HG03045 (cell line): ENCODE measurements at regions not wholly inside any gene's neighbourhood (a gene's known extent, or its start where the extent isn't known, plus 50 kb on each side); places are given as distances from the start of the nearest gene placed in this dataset.

Experiments used
- ATAC-seq: cut with Tn5 transposase; IDR thresholded peaks from one replicate; pipeline ENCODE4 v1.9.1; 2021; ENCODE audit warnings: mild to moderate bottlenecking, moderate library complexity; ENCODE audit not compliant: unreplicated experiment

DNA sequence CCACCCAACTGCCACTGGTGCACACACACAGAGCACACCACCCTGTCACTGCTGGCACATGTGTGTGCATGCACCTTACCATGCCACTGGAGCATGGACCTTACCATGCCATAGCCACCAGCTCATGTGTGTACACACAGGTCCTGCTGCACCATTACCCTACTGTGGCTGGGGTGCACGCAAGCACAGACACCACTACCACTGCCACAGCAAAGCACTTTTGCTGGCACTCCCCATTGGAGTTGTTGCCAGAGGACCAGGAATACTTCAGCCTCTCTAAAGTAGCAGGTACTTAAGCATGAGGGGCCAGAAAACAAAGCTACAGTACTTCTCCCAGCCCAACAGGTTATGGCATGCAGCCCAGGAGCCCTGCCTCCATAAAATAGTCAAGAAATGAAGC lies 404.8 kb downstream of the MBD2 start:
- ATAC-seq, result no peak

- ATAC-seq, result no peak
Observed at GRCh38 chr18:53819174-53819573, 405.3 kb downstream of the MBD2 start.

DNA sequence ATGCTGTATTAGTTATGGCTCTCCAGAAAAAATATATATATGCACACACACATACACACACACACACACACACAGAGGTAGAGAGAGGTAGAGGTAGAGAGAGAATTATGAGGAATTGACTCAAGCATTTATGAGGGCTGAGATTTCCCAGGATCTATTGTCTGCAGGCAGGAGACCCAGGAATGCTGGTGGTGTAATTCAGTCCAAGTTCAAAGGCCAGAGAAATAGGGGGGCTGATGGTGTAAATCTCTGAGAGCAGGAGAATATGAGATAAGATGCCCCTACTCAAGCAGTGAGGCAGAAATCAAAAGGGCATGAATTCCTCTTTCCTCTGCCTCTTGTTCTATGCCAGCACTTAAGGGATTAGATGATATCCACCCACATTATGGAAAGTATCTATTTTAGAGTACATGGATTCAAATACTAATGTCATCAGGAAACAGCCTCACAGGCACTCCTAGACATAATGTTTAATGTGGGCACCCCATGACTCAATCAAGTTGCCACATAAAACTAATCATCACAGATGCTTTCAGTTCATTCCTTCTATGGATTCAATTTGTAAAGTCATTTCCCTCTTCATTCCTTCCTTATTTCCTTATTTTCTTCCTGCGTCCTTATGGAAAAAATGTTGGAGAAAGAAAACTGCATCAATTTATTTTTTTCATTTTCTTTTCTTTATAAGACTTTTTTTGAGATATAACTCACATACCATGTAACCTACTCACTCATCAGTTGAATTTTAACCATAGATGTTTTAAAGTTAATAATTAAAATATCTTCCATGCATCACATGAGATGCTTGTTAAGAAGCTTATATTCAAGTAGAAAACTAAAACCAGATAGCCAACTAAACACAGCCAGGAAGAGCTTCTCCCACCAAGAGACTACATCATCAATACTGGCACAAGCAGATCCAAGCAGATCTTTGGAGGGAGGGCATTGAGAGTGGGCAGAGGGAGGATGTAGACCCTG lies 406.2 kb downstream of the MBD2 start:
- ATAC-seq, result no peak

- no peak for ATAC-seq
Observed at GRCh38 chr18:53800171-53800570, 424.3 kb downstream of the MBD2 start.

- ATAC-seq, result no peak
Observed at GRCh38 chr18:53799134-53799533, 425.3 kb downstream of the MBD2 start.

- no peak for ATAC-seq
Observed at GRCh38 chr18:53798516-53798915, 426.0 kb downstream of the MBD2 start.

DNA sequence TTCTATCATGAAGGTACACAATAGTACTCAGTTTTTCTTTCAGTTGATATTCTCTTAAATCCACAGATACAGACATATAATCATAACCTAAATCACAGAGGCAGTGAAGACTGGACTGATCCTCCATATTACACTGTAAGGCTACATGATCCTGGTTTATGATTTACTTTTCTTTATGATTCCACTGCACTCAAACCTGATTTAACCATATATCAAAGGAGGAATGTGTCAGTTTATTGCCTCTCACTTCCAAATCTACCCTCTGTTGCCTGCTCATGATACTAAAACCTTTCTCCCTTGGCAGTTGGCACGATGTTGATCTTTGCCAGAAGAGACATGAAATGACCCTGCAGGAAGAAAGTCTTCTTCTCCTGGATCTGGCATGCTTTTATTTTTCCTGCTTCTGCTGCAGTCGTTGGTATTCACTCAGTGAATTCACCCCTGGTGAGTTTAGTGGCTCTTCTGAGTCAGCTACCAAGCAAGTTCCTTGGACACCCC lies 426.4 kb downstream of the MBD2 start:
- ATAC-seq, result no peak

- ATAC-seq, result peak; percentile 80
Observed at GRCh38 chr18:53796040-53796729, 428.3 kb downstream of the MBD2 start.

DNA sequence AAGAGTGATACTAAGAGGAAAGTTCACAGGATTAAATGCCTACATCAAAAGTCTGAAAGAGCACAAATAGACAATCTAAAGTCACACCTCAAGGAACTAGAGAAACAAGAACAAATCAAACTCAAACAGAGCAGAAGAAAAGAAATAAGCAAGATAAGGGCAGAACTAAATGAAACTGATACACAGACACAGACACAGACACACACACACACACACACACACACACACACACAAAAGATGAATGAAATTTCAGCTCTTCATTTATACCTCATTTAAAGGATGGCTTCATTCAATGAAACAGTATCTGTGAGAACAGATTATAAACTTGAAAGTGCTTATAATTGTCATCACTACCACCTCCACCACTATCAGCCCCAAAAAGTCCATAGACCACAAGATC lies 428.9 kb downstream of the MBD2 start:
- ATAC-seq, result no peak

- ATAC-seq, result no peak
Observed at GRCh38 chr18:53795061-53795460, 429.4 kb downstream of the MBD2 start.

GRCh38 chr18:53792762-53793161 lies 431.7 kb downstream of the MBD2 start:
- no peak for ATAC-seq

DNA sequence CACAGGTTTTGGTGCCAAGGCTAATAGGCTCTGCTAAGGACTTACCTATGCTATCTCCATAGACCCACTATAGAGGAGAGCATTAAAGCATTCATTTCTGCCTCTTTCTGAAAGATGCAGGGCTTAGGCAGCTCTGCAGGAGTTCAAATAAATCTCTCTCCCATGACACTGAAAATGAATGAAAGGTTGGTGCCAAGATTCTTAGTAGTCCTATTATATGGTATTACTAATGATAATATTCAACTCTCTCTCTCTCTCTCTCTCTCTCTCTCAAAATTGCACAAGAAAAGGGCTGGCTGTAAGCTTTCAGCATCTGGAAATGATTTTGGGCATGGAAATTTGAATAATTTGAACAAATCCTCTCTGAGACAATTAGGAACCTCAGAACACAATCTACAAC lies 433.7 kb downstream of the MBD2 start:
- ATAC-seq, result no peak

GRCh38 chr18:53789376-53790247 lies 434.9 kb downstream of the MBD2 start:
- ATAC-seq, result no peak

DNA sequence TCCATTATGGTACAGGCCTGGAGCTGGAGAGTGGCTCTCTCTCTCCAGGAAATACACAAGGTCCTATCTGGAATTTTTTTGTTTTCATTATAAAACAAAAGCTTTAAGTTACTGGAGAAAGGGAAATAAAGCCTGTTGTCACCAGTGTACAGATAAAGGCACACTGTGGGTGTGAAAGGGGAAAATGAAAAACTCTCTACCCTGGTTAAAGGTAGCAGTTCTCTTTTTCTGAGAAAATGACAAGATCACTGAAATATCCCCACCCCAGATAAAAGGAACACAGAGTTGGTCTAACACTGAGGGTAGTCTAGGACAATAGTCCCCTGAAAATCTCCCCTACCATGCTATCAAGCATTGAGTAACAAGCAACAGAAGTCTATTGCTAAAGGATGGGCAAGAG lies 438.7 kb downstream of the MBD2 start:
- no peak for ATAC-seq

DNA sequence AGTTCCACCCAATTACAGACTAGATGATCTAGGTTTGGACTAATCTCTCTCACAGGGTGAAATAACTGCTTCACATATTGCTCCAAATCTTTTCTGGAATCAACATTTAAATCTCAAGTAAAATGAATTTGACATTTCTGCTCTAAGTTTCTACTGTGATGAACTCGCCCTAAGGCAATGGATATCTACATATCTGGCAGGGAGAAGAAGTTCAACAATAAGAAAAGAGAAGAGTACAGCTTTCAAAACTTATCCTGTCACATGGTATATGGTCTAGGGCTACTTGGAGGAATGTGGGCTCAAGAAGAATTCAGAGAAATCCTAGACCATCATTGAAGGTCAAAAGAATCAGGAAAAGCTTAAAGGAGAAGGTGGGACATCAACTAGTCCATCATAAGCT lies 440.2 kb downstream of the MBD2 start:
- no peak for ATAC-seq

DNA sequence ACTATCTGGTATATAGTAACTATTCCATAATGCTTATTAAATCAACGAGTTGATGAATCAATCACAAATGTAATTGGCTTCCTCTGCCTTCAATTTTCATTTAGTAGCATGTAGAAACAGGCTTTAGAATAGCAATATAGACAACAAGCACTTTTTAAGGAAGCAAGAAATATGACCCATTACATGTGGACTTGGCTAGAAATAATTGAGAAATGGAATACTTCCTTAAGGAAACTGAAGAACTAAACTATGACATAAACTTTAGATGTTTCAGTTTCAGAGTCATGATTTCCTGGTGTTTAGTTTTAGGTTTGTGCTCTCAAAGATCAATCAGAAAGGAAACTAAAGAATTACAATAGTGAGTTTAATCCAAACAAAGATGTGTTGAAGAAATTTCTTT lies 443.8 kb downstream of the MBD2 start:
- ATAC-seq, result no peak

GRCh38 chr18:53772293-53772692 lies 452.2 kb downstream of the MBD2 start:
- no peak for ATAC-seq

GRCh38 chr18:53771664-53772063 lies 452.8 kb downstream of the MBD2 start:
- ATAC-seq, result no peak

DNA sequence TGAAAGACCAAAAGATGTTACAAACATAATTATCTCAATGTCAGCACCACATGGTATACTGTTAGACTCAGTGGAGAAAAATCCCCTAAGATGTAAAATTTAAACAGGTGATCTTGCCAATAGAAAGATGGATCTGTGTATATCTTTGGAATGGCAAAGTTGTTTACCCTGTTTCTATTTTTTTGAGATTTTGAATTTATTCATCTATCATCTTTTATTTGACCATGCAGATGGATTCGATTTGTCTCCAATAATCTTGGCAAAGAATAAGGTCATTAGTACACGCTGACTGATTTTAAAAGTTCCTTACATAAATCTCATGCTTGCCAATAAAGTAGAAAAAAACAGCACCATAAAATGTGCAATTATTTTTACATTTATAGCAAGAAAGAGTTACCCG lies 459.3 kb downstream of the MBD2 start:
- ATAC-seq, result no peak

DNA sequence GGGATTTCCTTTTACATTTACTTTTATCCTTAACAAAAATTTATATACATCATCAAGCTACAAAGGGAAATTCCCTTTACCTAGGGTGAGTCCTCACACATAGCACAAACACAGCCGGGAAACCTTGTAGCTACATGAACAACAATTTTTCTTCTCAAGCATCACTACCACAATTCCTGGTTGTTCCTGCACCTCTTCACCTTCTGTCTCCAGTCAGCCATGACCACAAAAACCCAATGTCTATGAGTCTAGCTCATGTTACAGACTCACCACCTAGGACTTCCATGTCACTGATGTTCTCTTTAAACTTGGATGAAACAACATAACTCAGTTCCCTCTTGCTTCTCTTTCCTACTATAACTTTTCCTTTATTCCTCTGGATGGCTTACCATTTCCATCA lies 460.4 kb downstream of the MBD2 start:
- ATAC-seq, result no peak

GRCh38 chr18:53757328-53757727 lies 467.1 kb downstream of the MBD2 start:
- no peak for ATAC-seq
